Common myeloid progenitor, CD34-positive (primary cell): ENCODE measurements at regions not wholly inside any gene's neighbourhood (a gene's known extent, or its start where the extent isn't known, plus 50 kb on each side); places are given as distances from the start of the nearest gene placed in this dataset.

Experiments
- CTCF ChIA-PET: fragments of 350-600 bp; sonication (Branson Sonifier 250); formaldehyde crosslinking; loops from one replicate; lab custom pipeline; 2021; ENCODE audit warnings: antibody characterized with exemption; lab: Charles Lee
- POLR2A ChIA-PET: fragments of 350-600 bp; sonication (Branson Sonifier 250); formaldehyde crosslinking; loops from one replicate; lab custom pipeline; 2021; ENCODE audit warnings: antibody characterized with exemption; lab: Charles Lee
- DNase-seq, 3 donors: peaks; one replicate each; pipeline versions ENCODE4 v3.0.0 to v3.0.0-alpha.2; 2013
- H3K27ac ChIP-seq, 2 experiments: 1 replicate in 1 of 2; 2 replicates in 1 of 2; pipeline ENCODE4 v1.7.0; 2013; ENCODE audit warnings: inconsistent platforms in 2 of 2, low read length in 2 of 2, mild to moderate bottlenecking in 2 of 2, low read depth in 1 of 2, moderate library complexity in 1 of 2; ENCODE audit not compliant: severe bottlenecking in 2 of 2, insufficient read depth in 1 of 2, poor library complexity in 1 of 2
- H3K27me3 ChIP-seq, 5 experiments: replicated peaks in 2 of 5; 1 replicate in 3 of 5; 2 replicates in 2 of 5; pipeline versions ENCODE4 v1.6.1 to v1.7.0; 2013; ENCODE audit warnings: low read length in 4 of 5, mild to moderate bottlenecking in 2 of 5, moderate library complexity in 2 of 5, inconsistent platforms in 1 of 5; ENCODE audit not compliant: insufficient read depth in 5 of 5, control insufficient read depth in 4 of 5
- H3K36me3 ChIP-seq, 4 experiments: 1 replicate in 2 of 4; 2 replicates in 2 of 4; pipeline versions ENCODE4 v1.6.1 to v1.7.0; 2013; ENCODE audit warnings: low read length in 3 of 4, control low read depth in 1 of 4, mild to moderate bottlenecking in 1 of 4; ENCODE audit not compliant: control insufficient read depth in 4 of 4, insufficient read depth in 4 of 4
- H3K4me1 ChIP-seq, 4 experiments: 1 replicate in 3 of 4; 2 replicates in 1 of 4; pipeline versions ENCODE4 v1.6.1 to v1.7.1; 2013; ENCODE audit warnings: low read length in 3 of 4, mild to moderate bottlenecking in 3 of 4, control low read depth in 1 of 4, inconsistent platforms in 1 of 4, moderate library complexity in 1 of 4; ENCODE audit not compliant: control insufficient read depth in 4 of 4, insufficient read depth in 4 of 4; ENCODE audit errors: control extremely low read depth in 1 of 4
- H3K4me3 ChIP-seq, 7 experiments: 1 replicate in 4 of 7; 2 replicates in 3 of 7; pipeline versions ENCODE4 v1.5.1 to v1.7.0; 2013; ENCODE audit warnings: mild to moderate bottlenecking in 7 of 7, low read length in 6 of 7, moderate library complexity in 6 of 7, inconsistent platforms in 2 of 7, low read depth in 2 of 7, control low read depth in 1 of 7; ENCODE audit not compliant: insufficient read depth in 4 of 7, control insufficient read depth in 1 of 7; ENCODE audit errors: extremely low read depth in 1 of 7
- H3K9me3 ChIP-seq, 5 experiments: 1 replicate in 4 of 5; 2 replicates in 1 of 5; pipeline versions ENCODE4 v1.6.1 to v1.7.1; 2013; ENCODE audit warnings: low read length in 4 of 5, mild to moderate bottlenecking in 2 of 5, inconsistent platforms in 1 of 5, low read depth in 1 of 5, moderate library complexity in 1 of 5; ENCODE audit not compliant: control insufficient read depth in 4 of 5, insufficient read depth in 2 of 5; ENCODE audit errors: control extremely low read depth in 1 of 5
- WGBS: methylation state at CpG from one replicate; pipeline ENCODE4 v1.1.5; 2013; ENCODE audit not compliant: insufficient coverage; 5-methylcytosine and 5-hydroxymethylcytosine counted together

DNA sequence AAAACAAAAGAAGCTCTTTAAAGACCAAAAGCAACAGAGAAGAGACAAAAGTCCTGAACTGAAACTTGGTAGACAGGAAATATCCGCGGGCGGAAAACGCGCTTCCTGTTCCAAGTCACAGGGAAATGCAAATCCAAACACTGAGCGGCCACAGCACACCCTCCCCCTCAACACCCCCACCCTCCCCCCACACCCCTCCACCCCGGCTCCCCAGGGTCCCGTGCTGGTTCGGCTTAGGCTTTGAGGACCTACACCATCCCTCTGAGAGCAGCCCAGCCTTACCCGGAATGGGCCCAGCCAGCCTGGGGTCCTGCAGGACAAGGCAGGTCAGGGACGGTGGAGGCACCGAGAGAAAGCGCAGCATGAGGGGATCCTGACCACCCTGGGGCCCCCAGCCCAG, 160.4 kb downstream of the BRD1 start:
- Histone ChIP-seq H3K4me3 (peak overlapping the region in 2 of 7 experiments; percentile 37 to 65), H3K36me3 (no peaks in the 10 kb centered on the region), H3K4me1 (peaks cover 2 to 43% (median 27%) of the 10 kb centered on the region in 4 experiments), H3K27me3 (peaks cover 8 to 17% (median 11%) of the 10 kb centered on the region in 5 experiments), H3K27ac (no peak overlapping the region), H3K9me3 (peaks cover 0 to 4% (median 0%) of the 10 kb centered on the region in 5 experiments)
- ChIA-PET CTCF (interaction anchor here (1.0 to 1.3 kb wide), 2 partner anchors 9 to 11 kb away, joined by 3 to 4 read pairs; no protein-coding TSS in a partner anchor), POLR2A (interaction anchor here (0.6 to 2.0 kb wide), 2 partner anchors 9 to 170 kb away, joined by 3 to 6 read pairs; no protein-coding TSS in a partner anchor)
- 22% methylated on average over 3 of the region's 13 CpGs for WGBS
- peak; percentile 49 to 62 (median 60) for DNase-seq

DNA sequence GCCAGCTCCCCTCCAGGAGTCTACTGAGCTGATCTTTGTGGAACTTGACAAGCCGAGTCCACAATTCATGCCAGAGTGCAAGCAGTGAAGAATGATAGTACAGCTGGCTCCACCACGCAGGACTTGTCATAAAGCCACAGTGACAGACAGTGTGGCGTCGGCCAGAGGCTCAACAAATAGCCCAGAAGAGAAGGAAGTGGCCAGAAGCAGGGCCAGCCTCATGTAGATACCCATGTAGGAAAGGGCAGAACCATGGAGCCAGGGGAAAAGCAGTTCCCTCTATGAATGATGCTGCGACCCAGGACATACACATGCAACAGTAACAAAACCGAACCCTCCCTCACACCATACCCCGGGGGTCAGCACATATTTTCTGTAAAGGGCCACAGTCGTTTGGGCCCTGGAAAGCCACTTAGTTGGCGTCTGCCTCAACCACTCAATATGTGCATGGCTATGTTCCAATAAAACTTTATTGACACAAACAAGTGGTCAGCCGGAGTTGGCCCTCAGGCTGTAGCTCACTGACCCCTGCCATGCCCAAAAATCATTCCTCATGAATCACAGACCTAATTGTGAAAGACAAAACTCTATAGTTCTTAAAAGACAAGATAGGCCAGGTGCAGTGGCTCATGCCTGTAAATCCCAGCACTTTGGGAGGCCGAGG, 161.4 kb downstream of the BRD1 start:
- H3K27me3 ChIP-seq = peaks cover under 1 to 9% (median 4%) of the 10 kb centered on the region in 5 experiments
- H3K4me3 ChIP-seq = no peak overlapping the region
- no peak overlapping the region for H3K27ac ChIP-seq
- 74% methylated on average over 10 of the region's 11 CpGs for WGBS
- H3K4me1 ChIP-seq = peaks cover 2 to 38% (median 26%) of the 10 kb centered on the region in 4 experiments
- ChIA-PET CTCF (interaction anchor here (1.0 to 1.3 kb wide), 2 partner anchors 8 to 10 kb away, joined by 3 to 4 read pairs; no protein-coding TSS in a partner anchor), POLR2A (interaction anchor here (0.6 to 2.0 kb wide), 2 partner anchors 8 to 171 kb away, joined by 3 to 6 read pairs; no protein-coding TSS in a partner anchor)
- peaks cover 0 to 4% (median 0%) of the 10 kb centered on the region in 5 experiments for H3K9me3 ChIP-seq
- H3K36me3 ChIP-seq = no peaks in the 10 kb centered on the region
- DNase-seq = no peak

DNA sequence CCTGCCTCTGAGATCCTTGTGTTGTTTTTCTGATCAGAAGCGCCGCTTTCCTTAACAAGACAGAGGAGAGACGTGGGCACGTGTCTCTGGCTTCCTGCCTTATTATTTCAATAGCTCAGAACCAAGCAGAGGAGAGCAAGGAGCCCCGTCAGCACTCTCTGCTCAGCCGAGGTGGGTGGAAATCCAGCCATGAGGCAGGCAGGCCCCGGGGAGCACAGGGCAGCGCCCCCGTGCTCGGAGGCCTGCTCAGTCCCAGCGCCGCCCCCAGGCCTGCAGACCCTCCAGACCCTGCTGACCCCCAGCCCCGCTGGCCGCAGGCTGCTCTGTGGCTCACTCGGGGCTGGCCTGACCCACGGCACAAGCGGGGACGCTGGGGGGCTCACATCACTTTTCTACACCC, 162.8 kb downstream of the BRD1 start:
- ChIA-PET POLR2A (no interaction called here), CTCF (no interaction called here)
- Histone ChIP-seq H3K27me3 (no peaks in the 10 kb centered on the region), H3K4me1 (peaks cover 2 to 26% (median 14%) of the 10 kb centered on the region in 4 experiments), H3K4me3 (no peak overlapping the region), H3K9me3 (peaks cover 0 to 4% (median 0%) of the 10 kb centered on the region in 5 experiments), H3K27ac (no peak overlapping the region), H3K36me3 (no peaks in the 10 kb centered on the region)
- 87% methylated on average over 14 of the region's 18 CpGs for WGBS
- no peak for DNase-seq

DNA sequence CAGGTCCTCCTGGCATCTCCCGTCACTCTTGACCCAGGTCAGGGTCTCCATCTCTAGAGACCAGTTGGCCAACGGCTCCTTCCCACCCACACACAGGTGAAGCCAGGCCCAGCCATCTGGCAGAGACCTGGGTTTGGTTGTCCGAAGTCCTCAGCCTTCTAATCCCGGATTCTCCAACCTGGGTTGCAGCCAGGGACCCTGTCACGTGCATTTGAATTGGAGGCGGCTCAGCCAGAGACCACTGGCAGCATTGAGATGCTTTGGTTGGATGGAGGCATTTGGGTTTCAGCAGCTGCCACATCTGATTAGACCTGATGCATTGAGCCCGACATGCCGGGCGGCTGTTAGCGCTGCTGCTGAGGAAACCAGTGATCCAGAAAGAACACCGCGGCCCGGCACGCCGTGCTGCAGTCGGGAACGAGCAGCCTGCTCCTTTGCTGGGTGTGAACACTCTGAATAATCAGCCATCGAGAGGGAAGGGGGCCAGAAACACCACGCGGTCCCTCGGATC, 163.2 kb downstream of the BRD1 start:
- Histone ChIP-seq H3K4me3 (no peak overlapping the region), H3K9me3 (peaks cover 0 to 3% (median 0%) of the 10 kb centered on the region in 5 experiments), H3K4me1 (peaks cover 2 to 29% (median 15%) of the 10 kb centered on the region in 4 experiments), H3K36me3 (no peaks in the 10 kb centered on the region), H3K27ac (no peak overlapping the region), H3K27me3 (no peaks in the 10 kb centered on the region)
- 97% methylated on average over 17 of the region's 21 CpGs for WGBS
- CTCF ChIA-PET = no interaction called here
- no peak for DNase-seq
- POLR2A ChIA-PET = no interaction called here

DNA sequence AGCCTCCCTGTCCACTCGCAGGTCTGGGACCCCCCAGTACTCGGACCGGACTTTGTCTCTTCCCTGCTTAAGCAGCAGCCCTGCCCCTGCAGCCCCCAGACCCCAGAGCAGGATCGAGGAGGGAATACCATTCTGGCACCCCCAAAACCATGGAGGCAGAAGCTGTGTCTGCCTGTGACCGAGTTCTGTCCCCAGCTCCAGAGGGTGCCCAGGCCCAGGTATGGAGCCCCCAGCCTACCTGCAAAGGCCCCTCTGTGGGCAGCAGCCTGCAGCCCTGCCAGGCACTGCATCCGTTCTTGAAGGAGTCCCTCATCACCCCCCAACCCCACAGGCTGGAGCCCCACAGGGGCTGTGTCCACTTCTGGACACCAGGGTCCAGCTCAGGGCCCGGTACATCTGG, 163.8 kb downstream of the BRD1 start:
- H3K4me3 ChIP-seq = no peak overlapping the region
- POLR2A ChIA-PET = no interaction called here
- no peaks in the 10 kb centered on the region for H3K27me3 ChIP-seq
- no peak overlapping the region for H3K27ac ChIP-seq
- no peak for DNase-seq
- H3K4me1 ChIP-seq = peaks cover 2 to 32% (median 17%) of the 10 kb centered on the region in 4 experiments
- 98% methylated on average over 6 of the region's 7 CpGs for WGBS
- H3K36me3 ChIP-seq = no peaks in the 10 kb centered on the region
- H3K9me3 ChIP-seq = peaks cover 0 to 2% (median 0%) of the 10 kb centered on the region in 5 experiments
- CTCF ChIA-PET = no interaction called here

DNA sequence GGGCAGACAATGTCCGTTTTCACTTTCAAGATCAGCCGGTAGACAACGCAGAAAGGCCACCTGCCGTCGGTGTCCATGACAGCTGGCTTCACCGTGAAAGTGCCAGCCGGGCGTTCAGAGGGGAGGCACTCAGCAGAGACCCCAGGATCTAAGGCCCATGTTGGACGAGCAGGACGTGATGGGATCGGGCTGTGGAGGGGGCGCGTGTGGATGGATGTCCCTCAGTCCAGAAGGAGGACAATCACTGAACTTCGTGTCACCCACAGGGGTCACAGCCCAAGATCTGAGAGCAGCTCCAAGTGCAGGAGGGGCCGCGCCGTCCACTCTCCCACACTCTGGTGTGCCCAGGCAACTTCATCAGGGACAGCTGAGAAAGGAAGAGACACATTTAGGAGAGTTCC, 164.4 kb downstream of the BRD1 start:
- no peaks in the 10 kb centered on the region for H3K27me3 ChIP-seq
- no peak overlapping the region for H3K27ac ChIP-seq
- ChIA-PET CTCF (interaction anchor here (0.9 kb wide), 1 partner anchor 13 kb away, joined by 3 read pairs; no protein-coding TSS in a partner anchor), POLR2A (no interaction called here)
- no peaks in the 10 kb centered on the region for H3K36me3 ChIP-seq
- 89% methylated on average over 17 of the region's 17 CpGs for WGBS
- H3K9me3 ChIP-seq = peaks cover 0 to 2% (median 0%) of the 10 kb centered on the region in 5 experiments
- H3K4me1 ChIP-seq = peaks cover 2 to 32% (median 17%) of the 10 kb centered on the region in 4 experiments
- no peak for DNase-seq
- no peak overlapping the region for H3K4me3 ChIP-seq

DNA sequence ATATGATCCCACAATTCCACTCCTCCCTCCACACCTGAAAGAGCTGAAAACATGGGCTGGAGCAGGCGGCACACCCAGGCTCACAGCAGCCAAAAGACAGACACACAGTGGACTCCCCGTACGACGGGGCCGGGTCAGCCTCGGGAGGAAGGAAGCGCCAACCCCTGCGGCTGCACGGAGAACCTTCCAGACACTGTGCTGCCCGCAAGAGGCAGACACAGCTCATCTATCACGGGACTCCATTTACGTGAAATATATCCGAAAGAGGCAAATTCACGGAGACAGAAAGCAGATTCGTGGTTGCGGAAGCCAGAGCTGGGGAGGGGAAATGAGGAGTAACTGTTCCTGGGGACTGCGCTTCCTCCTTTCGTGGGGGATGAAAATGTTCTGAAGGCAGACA, 165.0 kb downstream of the BRD1 start:
- peaks cover 0 to 2% (median 0%) of the 10 kb centered on the region in 5 experiments for H3K9me3 ChIP-seq
- WGBS = 89% methylated on average over 17 of the region's 18 CpGs

More for the DNA sequence above, 165.0 kb downstream of the BRD1 start:
- ChIA-PET CTCF (interaction anchor here (0.9 kb wide), 1 partner anchor 12 kb away, joined by 3 read pairs; no protein-coding TSS in a partner anchor), POLR2A (no interaction called here)
- Histone ChIP-seq H3K36me3 (no peaks in the 10 kb centered on the region), H3K27ac (no peak overlapping the region), H3K4me3 (no peak overlapping the region), H3K27me3 (no peaks in the 10 kb centered on the region), H3K4me1 (peaks cover 2 to 35% (median 21%) of the 10 kb centered on the region in 4 experiments)
- DNase-seq = no peak
